GM23338 (cell line): ENCODE measurements at regions not wholly inside any gene's neighbourhood (a gene's known extent, or its start where the extent isn't known, plus 50 kb on each side); places are given as distances from the start of the nearest gene placed in this dataset.
A peak's percentile ranks its signal among the peaks of the same experiment; 100 is the strongest.

Experiments
- ATAC-seq: fragments of 200-7000 bp; cut with Tn5 transposase; 3 replicates; pipeline ENCODE4 v1.9.1; 2020
- DNase-seq: peaks from one replicate; pipeline ENCODE4 v3.0.0-alpha.2; 2015; ENCODE audit warnings: low spot score
- H2AFZ ChIP-seq: fragments of 200-600 bp; sonication (generic); 2 replicates; pipeline ENCODE4 v1.8.0; 2016; ENCODE audit warnings: antibody characterized with exemption, mild to moderate bottlenecking, moderate library complexity
- H3F3A ChIP-seq: fragments of 200-600 bp; sonication (generic); replicated peaks from 2 replicates; pipeline ENCODE4 v1.8.0; 2017; ENCODE audit warnings: antibody characterized with exemption, mixed run types, low read depth
- H3K27ac ChIP-seq: fragments of 200-600 bp; sonication (generic); 2 replicates; pipeline ENCODE4 v1.6.1; 2016; ENCODE audit warnings: low read depth
- H3K27me3 ChIP-seq: fragments of 200-600 bp; sonication (generic); 2 replicates; pipeline ENCODE4 v1.8.0; 2016; ENCODE audit warnings: mild to moderate bottlenecking, mixed run types, moderate library complexity; ENCODE audit not compliant: insufficient read depth
- H3K36me3 ChIP-seq: fragments of 200-600 bp; sonication (generic); 2 replicates; pipeline ENCODE4 v1.8.0; 2016; ENCODE audit warnings: mild to moderate bottlenecking; ENCODE audit not compliant: insufficient read depth
- H3K4me1 ChIP-seq: fragments of 200-600 bp; sonication (generic); 2 replicates; pipeline ENCODE4 v1.8.0; 2016; ENCODE audit warnings: mild to moderate bottlenecking, moderate library complexity; ENCODE audit not compliant: insufficient read depth
- H3K4me2 ChIP-seq: fragments of 200-600 bp; sonication (generic); 2 replicates; pipeline ENCODE4 v1.7.1; 2017; ENCODE audit warnings: mixed run types
- H3K4me3 ChIP-seq: fragments of 200-600 bp; sonication (generic); 2 replicates; pipeline ENCODE4 v1.6.1; 2016; ENCODE audit warnings: mixed run types
- H3K79me2 ChIP-seq: fragments of 200-600 bp; sonication (generic); replicated peaks from 2 replicates; pipeline ENCODE4 v1.8.0; 2017; ENCODE audit warnings: mild to moderate bottlenecking; ENCODE audit not compliant: insufficient read depth
- H3K9me2 ChIP-seq: fragments of 200-600 bp; sonication (generic); 2 replicates; pipeline ENCODE4 v1.8.0; 2017; ENCODE audit not compliant: insufficient read depth
- H4K20me1 ChIP-seq: fragments of 200-600 bp; sonication (generic); replicated peaks from 2 replicates; pipeline ENCODE4 v1.8.0; 2017; ENCODE audit warnings: mild to moderate bottlenecking; ENCODE audit not compliant: insufficient read depth
- H3K27ac Mint-ChIP-seq: 2 replicates; pipeline ENCODE4 v1.8.0; 2020; ENCODE audit warnings: inconsistent platforms, mild to moderate bottlenecking, moderate library complexity, mixed read lengths
- H3K27me3 Mint-ChIP-seq: 3 replicates; pipeline ENCODE4 v1.8.0; 2022; ENCODE audit warnings: low read depth, mild to moderate bottlenecking, moderate library complexity, mixed read lengths, inconsistent platforms; ENCODE audit not compliant: insufficient read depth, poor library complexity
- H3K36me3 Mint-ChIP-seq: 3 replicates; pipeline ENCODE4 v1.8.0; 2021; ENCODE audit warnings: low read depth, mild to moderate bottlenecking, inconsistent platforms, moderate library complexity, mixed read lengths
- H3K4me1 Mint-ChIP-seq: 3 replicates; pipeline ENCODE4 v1.8.0; 2020; ENCODE audit warnings: mild to moderate bottlenecking, inconsistent platforms, mixed read lengths
- H3K4me3 Mint-ChIP-seq: 3 replicates; pipeline ENCODE4 v1.8.0; 2021; ENCODE audit warnings: moderate library complexity, mild to moderate bottlenecking, inconsistent platforms, mixed read lengths
- H3K9me3 Mint-ChIP-seq: 3 replicates; pipeline ENCODE4 v1.8.0; 2020; ENCODE audit warnings: moderate library complexity, mild to moderate bottlenecking, inconsistent platforms, mixed read lengths
- CREB1 ChIP-seq: fragments of 250-450 bp; sonication (Bioruptor Pico); IDR thresholded peaks from 2 replicates; pipeline ENCODE4 v1.5.0; 2020; ENCODE audit warnings: low read depth, mild to moderate bottlenecking, moderate library complexity
- EZH2 ChIP-seq: fragments of 200-600 bp; sonication (generic); IDR thresholded peaks from one replicate; pipeline ENCODE4 v1.8.0; 2017; ENCODE audit warnings: antibody characterized with exemption, mild to moderate bottlenecking, low read depth; ENCODE audit not compliant: unreplicated experiment
- EZH2phosphoT487 ChIP-seq: fragments of 200-600 bp; sonication (generic); IDR thresholded peaks from one replicate; pipeline ENCODE4 v1.8.1; 2018; ENCODE audit warnings: antibody characterized with exemption; ENCODE audit not compliant: unreplicated experiment
- JUNB ChIP-seq: IDR thresholded peaks from one replicate; pipeline ENCODE4 v1.6.1; 2016; ENCODE audit warnings: antibody characterized with exemption; ENCODE audit not compliant: unreplicated experiment
- NANOG ChIP-seq: IDR thresholded peaks from 2 replicates; pipeline ENCODE4 v1.6.1; 2016; ENCODE audit warnings: antibody characterized with exemption, borderline replicate concordance
- POLR2AphosphoS5 ChIP-seq: IDR thresholded peaks from 2 replicates; pipeline ENCODE4 v1.6.1; 2016; ENCODE audit warnings: antibody characterized with exemption, low read depth
- STAT1 ChIP-seq: IDR thresholded peaks from one replicate; pipeline ENCODE4 v1.6.1; 2016; ENCODE audit warnings: antibody characterized with exemption; ENCODE audit not compliant: unreplicated experiment
- ZNF114 ChIP-seq: fragments of 250-450 bp; sonication (Bioruptor Pico); IDR thresholded peaks from 2 replicates; pipeline ENCODE4 v1.5.0; 2020; ENCODE audit warnings: mild to moderate bottlenecking, moderate library complexity
- ZNF331 ChIP-seq: fragments of 250-450 bp; sonication (Bioruptor Pico); IDR thresholded peaks from 2 replicates; pipeline ENCODE4 v1.5.0; 2020; ENCODE audit warnings: low read depth, mild to moderate bottlenecking, moderate library complexity
- TF ChIP-seq, protein P1 (sequence below), 2 experiments: fragments of 200-600 bp in 1 of 2; sonication (generic) in 1 of 2; conservative IDR thresholded peaks; 2 replicates each; pipeline versions ENCODE4 v1.5.1 to v1.6.1; 2016 to 2017; ENCODE audit warnings: antibody characterized with exemption in 2 of 2, low read depth in 2 of 2, mild to moderate bottlenecking in 2 of 2, moderate library complexity in 1 of 2
- TF ChIP-seq, protein P2 (sequence below): IDR thresholded peaks from one replicate; pipeline ENCODE4 v1.6.1; 2018; ENCODE audit warnings: antibody characterized with exemption; ENCODE audit not compliant: unreplicated experiment

DNA sequence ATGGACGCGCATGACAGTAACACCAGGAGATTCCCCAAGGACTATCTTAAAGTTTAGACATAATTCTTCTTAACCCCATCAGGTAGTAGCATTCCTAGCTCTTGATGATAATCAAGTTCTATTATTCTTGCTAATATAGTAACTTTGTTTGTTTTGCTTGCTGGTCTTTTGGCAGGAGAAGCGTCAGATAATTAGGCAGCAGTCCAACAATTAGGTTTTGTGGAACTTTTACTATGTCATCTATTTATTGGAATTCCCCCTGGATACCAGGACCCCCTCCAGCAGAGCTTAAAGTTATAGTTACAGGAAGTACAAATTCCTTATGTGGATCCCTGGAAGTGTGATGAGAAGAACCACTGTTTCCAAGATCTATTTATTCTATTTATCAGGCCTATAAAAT, 1138.0 kb upstream of the FAM98A start:
- Histone ChIP-seq H3K79me2 (no peaks in the 10 kb centered on the region), H3K4me3 (no peak overlapping the region)
- peaks cover 16% of the 10 kb centered on the region for H3K9me3 Mint-ChIP-seq

DNA sequence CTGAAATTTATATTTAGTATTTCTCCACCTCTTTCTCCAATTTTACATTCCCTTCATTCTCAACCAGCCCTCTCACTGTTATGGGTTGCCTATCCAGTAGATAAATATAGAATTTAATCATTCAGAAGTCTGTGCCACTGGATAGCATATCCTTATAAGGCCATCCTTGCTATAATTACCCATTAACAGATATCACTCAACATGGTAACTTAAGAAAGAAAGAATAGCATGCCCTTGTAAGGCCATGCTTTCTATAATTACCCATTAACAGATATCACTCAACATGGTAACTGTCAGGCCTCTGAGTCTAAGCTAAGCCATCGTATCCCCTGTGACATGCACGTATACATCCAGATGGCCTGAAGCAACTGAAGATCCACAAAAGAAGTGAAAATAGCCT, 1137.4 kb upstream of the FAM98A start:
- no peak overlapping the region for H3K4me3 Mint-ChIP-seq
- H3K27ac ChIP-seq: no peak overlapping the region
- no peak overlapping the region for H2AFZ ChIP-seq
- H3K9me3 Mint-ChIP-seq: peaks cover 16% of the 10 kb centered on the region
- TF ChIP-seq ZNF114 (CRISPR knock-in tag) (no peak), POLR2AphosphoS5 (no peak), CREB1 (CRISPR knock-in tag) (no peak), EZH2 (no peak)
- TF ChIP-seq, protein P1, sequence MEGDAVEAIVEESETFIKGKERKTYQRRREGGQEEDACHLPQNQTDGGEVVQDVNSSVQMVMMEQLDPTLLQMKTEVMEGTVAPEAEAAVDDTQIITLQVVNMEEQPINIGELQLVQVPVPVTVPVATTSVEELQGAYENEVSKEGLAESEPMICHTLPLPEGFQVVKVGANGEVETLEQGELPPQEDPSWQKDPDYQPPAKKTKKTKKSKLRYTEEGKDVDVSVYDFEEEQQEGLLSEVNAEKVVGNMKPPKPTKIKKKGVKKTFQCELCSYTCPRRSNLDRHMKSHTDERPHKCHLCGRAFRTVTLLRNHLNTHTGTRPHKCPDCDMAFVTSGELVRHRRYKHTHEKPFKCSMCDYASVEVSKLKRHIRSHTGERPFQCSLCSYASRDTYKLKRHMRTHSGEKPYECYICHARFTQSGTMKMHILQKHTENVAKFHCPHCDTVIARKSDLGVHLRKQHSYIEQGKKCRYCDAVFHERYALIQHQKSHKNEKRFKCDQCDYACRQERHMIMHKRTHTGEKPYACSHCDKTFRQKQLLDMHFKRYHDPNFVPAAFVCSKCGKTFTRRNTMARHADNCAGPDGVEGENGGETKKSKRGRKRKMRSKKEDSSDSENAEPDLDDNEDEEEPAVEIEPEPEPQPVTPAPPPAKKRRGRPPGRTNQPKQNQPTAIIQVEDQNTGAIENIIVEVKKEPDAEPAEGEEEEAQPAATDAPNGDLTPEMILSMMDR (conservative IDR thresholded peaks at IDR 0.05; ENCODE audit: low read depth in 2 of 2): no peak
- TF ChIP-seq, protein P2, sequence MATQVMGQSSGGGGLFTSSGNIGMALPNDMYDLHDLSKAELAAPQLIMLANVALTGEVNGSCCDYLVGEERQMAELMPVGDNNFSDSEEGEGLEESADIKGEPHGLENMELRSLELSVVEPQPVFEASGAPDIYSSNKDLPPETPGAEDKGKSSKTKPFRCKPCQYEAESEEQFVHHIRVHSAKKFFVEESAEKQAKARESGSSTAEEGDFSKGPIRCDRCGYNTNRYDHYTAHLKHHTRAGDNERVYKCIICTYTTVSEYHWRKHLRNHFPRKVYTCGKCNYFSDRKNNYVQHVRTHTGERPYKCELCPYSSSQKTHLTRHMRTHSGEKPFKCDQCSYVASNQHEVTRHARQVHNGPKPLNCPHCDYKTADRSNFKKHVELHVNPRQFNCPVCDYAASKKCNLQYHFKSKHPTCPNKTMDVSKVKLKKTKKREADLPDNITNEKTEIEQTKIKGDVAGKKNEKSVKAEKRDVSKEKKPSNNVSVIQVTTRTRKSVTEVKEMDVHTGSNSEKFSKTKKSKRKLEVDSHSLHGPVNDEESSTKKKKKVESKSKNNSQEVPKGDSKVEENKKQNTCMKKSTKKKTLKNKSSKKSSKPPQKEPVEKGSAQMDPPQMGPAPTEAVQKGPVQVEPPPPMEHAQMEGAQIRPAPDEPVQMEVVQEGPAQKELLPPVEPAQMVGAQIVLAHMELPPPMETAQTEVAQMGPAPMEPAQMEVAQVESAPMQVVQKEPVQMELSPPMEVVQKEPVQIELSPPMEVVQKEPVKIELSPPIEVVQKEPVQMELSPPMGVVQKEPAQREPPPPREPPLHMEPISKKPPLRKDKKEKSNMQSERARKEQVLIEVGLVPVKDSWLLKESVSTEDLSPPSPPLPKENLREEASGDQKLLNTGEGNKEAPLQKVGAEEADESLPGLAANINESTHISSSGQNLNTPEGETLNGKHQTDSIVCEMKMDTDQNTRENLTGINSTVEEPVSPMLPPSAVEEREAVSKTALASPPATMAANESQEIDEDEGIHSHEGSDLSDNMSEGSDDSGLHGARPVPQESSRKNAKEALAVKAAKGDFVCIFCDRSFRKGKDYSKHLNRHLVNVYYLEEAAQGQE: no peak
- peaks cover 28% of the 10 kb centered on the region for H3K4me1 Mint-ChIP-seq
- peaks cover 25% of the 10 kb centered on the region for H3K4me1 ChIP-seq
- DNase-seq (no peak), ATAC-seq (no peak)
- H3K36me3 ChIP-seq: no peaks in the 10 kb centered on the region
- H3K9me2 ChIP-seq: no peaks in the 10 kb centered on the region
- peaks cover 22% of the 10 kb centered on the region for H3K36me3 Mint-ChIP-seq
- H3F3A ChIP-seq: no peaks in the 10 kb centered on the region
- no peaks in the 10 kb centered on the region for H4K20me1 ChIP-seq
- H3K79me2 ChIP-seq: no peaks in the 10 kb centered on the region
- H3K27me3 ChIP-seq: no peaks in the 10 kb centered on the region
- H3K27me3 Mint-ChIP-seq: no peaks in the 10 kb centered on the region
- H3K4me2 ChIP-seq: no peak overlapping the region
- H3K27ac Mint-ChIP-seq: peak overlapping the region; percentile 84; the same call in 1 of the 2 replicates
- H3K4me3 ChIP-seq: no peak overlapping the region

More for the DNA sequence above, 1138.0 kb upstream of the FAM98A start:
- H3K4me3 Mint-ChIP-seq: no peak overlapping the region
- no peaks in the 10 kb centered on the region for H3K9me2 ChIP-seq
- H3K27ac Mint-ChIP-seq: no peak overlapping the region; the same call in 1 of the 2 replicates
- no peaks in the 10 kb centered on the region for H3K36me3 ChIP-seq
- no peak overlapping the region for H2AFZ ChIP-seq
- H3K4me2 ChIP-seq: no peak overlapping the region
- H3K27me3 ChIP-seq: no peaks in the 10 kb centered on the region
- H3K4me1 ChIP-seq: peaks cover 25% of the 10 kb centered on the region
- ATAC-seq: no peak
- H4K20me1 ChIP-seq: no peaks in the 10 kb centered on the region
- H3K27me3 Mint-ChIP-seq: no peaks in the 10 kb centered on the region
- peaks cover 30% of the 10 kb centered on the region for H3K4me1 Mint-ChIP-seq
- no peak overlapping the region for H3K27ac ChIP-seq
- TF ChIP-seq ZNF331 (no peak), JUNB (no peak), CREB1 (CRISPR knock-in tag) (no peak), STAT1 (no peak), ZNF114 (CRISPR knock-in tag) (no peak), EZH2phosphoT487 (no peak), NANOG (no peak)
- TF ChIP-seq, protein P2: no peak
- H3F3A ChIP-seq: no peaks in the 10 kb centered on the region
- no peak for DNase-seq
- H3K36me3 Mint-ChIP-seq: peaks cover 22% of the 10 kb centered on the region
